ENCODE measurements at regions not wholly inside any gene's neighbourhood (a gene's known extent, or its start where the extent isn't known, plus 50 kb on each side); places are given as distances from the start of the nearest gene placed in this dataset.

- no peak for DNase-seq
Observed at GRCh38 chr6:15872241-15873103, 209.6 kb upstream of the DTNBP1 start.

- no peak for DNase-seq
Observed at GRCh38 chr6:15871276-15871675, 208.4 kb upstream of the DTNBP1 start.

GRCh38 chr6:15870333-15871043 is 207.7 kb upstream of the DTNBP1 start:
- DNase-seq: no peak

- DNase-seq: no peak
Observed at GRCh38 chr6:15864708-15865062, 201.9 kb upstream of the DTNBP1 start.

- no peak for DNase-seq
Observed at GRCh38 chr6:15864038-15864707, 201.3 kb upstream of the DTNBP1 start.

- DNase-seq: no peak
Observed at GRCh38 chr6:15862810-15863209, 200.0 kb upstream of the DTNBP1 start.

- no peak for DNase-seq
Observed at GRCh38 chr6:15861486-15861885, 198.7 kb upstream of the DTNBP1 start.

GRCh38 chr6:15854826-15855710 is 192.2 kb upstream of the DTNBP1 start:
- no peak for DNase-seq

GRCh38 chr6:15854378-15854777 is 191.6 kb upstream of the DTNBP1 start:
- no peak for DNase-seq

GRCh38 chr6:15853259-15853658 is 190.4 kb upstream of the DTNBP1 start:
- DNase-seq: no peak

GRCh38 chr6:15852289-15852688 is 189.5 kb upstream of the DTNBP1 start:
- no peak for DNase-seq

- DNase-seq: no peak
Observed at GRCh38 chr6:15849395-15849794, 186.6 kb upstream of the DTNBP1 start.

- no peak for DNase-seq
Observed at GRCh38 chr6:15845492-15845891, 182.7 kb upstream of the DTNBP1 start.

- DNase-seq: no peak
Observed at GRCh38 chr6:15843764-15844163, 180.9 kb upstream of the DTNBP1 start.

- no peak for DNase-seq
Observed at GRCh38 chr6:15843226-15843625, 180.4 kb upstream of the DTNBP1 start.

- no peak for DNase-seq
Observed at GRCh38 chr6:15842727-15843117, 179.9 kb upstream of the DTNBP1 start.

GRCh38 chr6:15841937-15842726 is 179.3 kb upstream of the DTNBP1 start:
- DNase-seq: no peak

- DNase-seq: no peak
Observed at GRCh38 chr6:15839969-15840541, 177.2 kb upstream of the DTNBP1 start.

GRCh38 chr6:15837205-15837604 is 174.4 kb upstream of the DTNBP1 start:
- no peak for DNase-seq

- no peak for DNase-seq
Observed at GRCh38 chr6:15832841-15833240, 170.0 kb upstream of the DTNBP1 start.

- DNase-seq: no peak
Observed at GRCh38 chr6:15829156-15829555, 166.3 kb upstream of the DTNBP1 start.

Measured in CD4-positive, alpha-beta T cell treated with Interleukin-10 for 1 hour (primary cell).